HFFc6 (cell line): ENCODE measurements at regions not wholly inside any gene's neighbourhood (a gene's known extent, or its start where the extent isn't known, plus 50 kb on each side); places are given as distances from the start of the nearest gene placed in this dataset.

Experiments
- DNase-seq: peaks from one replicate; pipeline ENCODE4 v3.0.0-alpha.2; 2018
- H3K27ac Mint-ChIP-seq: 2 replicates; pipeline ENCODE4 v1.8.0; 2020; ENCODE audit warnings: mild to moderate bottlenecking, mixed read lengths
- H3K27me3 Mint-ChIP-seq: 2 replicates; pipeline ENCODE4 v1.8.0; 2021; ENCODE audit warnings: mild to moderate bottlenecking, moderate library complexity, mixed read lengths; ENCODE audit not compliant: insufficient read depth
- H3K36me3 Mint-ChIP-seq: 2 replicates; pipeline ENCODE4 v1.8.0; 2021; ENCODE audit warnings: low read depth, mixed read lengths
- H3K4me1 Mint-ChIP-seq: 2 replicates; pipeline ENCODE4 v1.8.0; 2020; ENCODE audit warnings: low read depth, mixed read lengths
- H3K4me3 Mint-ChIP-seq: 2 replicates; pipeline ENCODE4 v1.8.0; 2020; ENCODE audit warnings: mild to moderate bottlenecking, moderate library complexity, mixed read lengths
- H3K9me3 Mint-ChIP-seq: 2 replicates; pipeline ENCODE4 v1.8.0; 2020; ENCODE audit warnings: mild to moderate bottlenecking, mixed read lengths
- CTCF ChIP-seq: fragments of 200-600 bp; sonication (generic); IDR thresholded peaks from 2 replicates; pipeline ENCODE4 v1.5.0; 2021; ENCODE audit warnings: antibody characterized with exemption, mild to moderate bottlenecking

GRCh38 chr2:216320852-216321251 lies 51.4 kb downstream of the MARCHF4 start:
- peaks cover 72% of the 10 kb centered on the region for H3K4me1 Mint-ChIP-seq
- DNase-seq = no peak
- peak overlapping the region; percentile 74; the same call in 1 of the 2 replicates for H3K4me3 Mint-ChIP-seq
- H3K9me3 Mint-ChIP-seq = no peaks in the 10 kb centered on the region
- no peaks in the 10 kb centered on the region for H3K27me3 Mint-ChIP-seq
- TF ChIP-seq CTCF = no peak
- H3K27ac Mint-ChIP-seq = peak overlapping the region; percentile 71
- peaks cover 20% of the 10 kb centered on the region for H3K36me3 Mint-ChIP-seq

- H3K36me3 Mint-ChIP-seq = peaks cover 20% of the 10 kb centered on the region
These were observed 52.5 kb downstream of the MARCHF4 start for GRCh38 chr2:216319771-216320170.

GRCh38 chr2:216318521-216318874 lies 53.8 kb downstream of the MARCHF4 start:
- no peak for DNase-seq
- Mint-ChIP-seq H3K27ac (peak overlapping the region; percentile 99), H3K4me1 (peaks cover 94% of the 10 kb centered on the region), H3K36me3 (peaks cover 20% of the 10 kb centered on the region), H3K9me3 (no peaks in the 10 kb centered on the region), H3K27me3 (no peaks in the 10 kb centered on the region), H3K4me3 (peak overlapping the region; percentile 66)
- no peak for TF ChIP-seq CTCF

More at GRCh38 chr2:216319771-216320170, 52.5 kb downstream of the MARCHF4 start:
- peak overlapping the region; percentile 74 for H3K4me3 Mint-ChIP-seq
- peaks cover 83% of the 10 kb centered on the region for H3K4me1 Mint-ChIP-seq
- peak overlapping the region; percentile 99 for H3K27ac Mint-ChIP-seq
- TF ChIP-seq CTCF = no peak
- no peaks in the 10 kb centered on the region for H3K9me3 Mint-ChIP-seq
- no peaks in the 10 kb centered on the region for H3K27me3 Mint-ChIP-seq
- peak; percentile 66 for DNase-seq

GRCh38 chr2:216317831-216318520 lies 54.3 kb downstream of the MARCHF4 start:
- H3K27ac Mint-ChIP-seq = peak overlapping the region; percentile 99
- peak overlapping the region; percentile 66; the same call in 1 of the 2 replicates for H3K4me3 Mint-ChIP-seq

GRCh38 chr2:216316743-216317142 lies 55.5 kb downstream of the MARCHF4 start:
- Mint-ChIP-seq H3K4me3 (peak overlapping the region; percentile 76), H3K36me3 (peaks cover 16% of the 10 kb centered on the region), H3K9me3 (no peaks in the 10 kb centered on the region), H3K27me3 (no peaks in the 10 kb centered on the region), H3K4me1 (peaks cover 99% of the 10 kb centered on the region), H3K27ac (peak overlapping the region; percentile 99)
- DNase-seq = peak; percentile 79
- TF ChIP-seq CTCF = no peak

More at GRCh38 chr2:216317831-216318520, 54.3 kb downstream of the MARCHF4 start:
- no peak for DNase-seq
- H3K36me3 Mint-ChIP-seq = peaks cover 20% of the 10 kb centered on the region
- no peaks in the 10 kb centered on the region for H3K27me3 Mint-ChIP-seq
- no peaks in the 10 kb centered on the region for H3K9me3 Mint-ChIP-seq
- TF ChIP-seq CTCF = no peak
- peaks cover 94% of the 10 kb centered on the region for H3K4me1 Mint-ChIP-seq
